HG03039 (cell line): ENCODE measurements at regions not wholly inside any gene's neighbourhood (a gene's known extent, or its start where the extent isn't known, plus 50 kb on each side); places are given as distances from the start of the nearest gene placed in this dataset.
"Not testable (repeated sequence)": the region's sequence is repeated elsewhere in the genome, so short reads cannot be mapped to it uniquely, and the experiment has no call there.

Source experiments
- ATAC-seq: cut with Tn5 transposase; IDR thresholded peaks from one replicate; pipeline ENCODE4 v1.9.1; 2021; ENCODE audit warnings: mild to moderate bottlenecking, moderate library complexity; ENCODE audit not compliant: unreplicated experiment

DNA sequence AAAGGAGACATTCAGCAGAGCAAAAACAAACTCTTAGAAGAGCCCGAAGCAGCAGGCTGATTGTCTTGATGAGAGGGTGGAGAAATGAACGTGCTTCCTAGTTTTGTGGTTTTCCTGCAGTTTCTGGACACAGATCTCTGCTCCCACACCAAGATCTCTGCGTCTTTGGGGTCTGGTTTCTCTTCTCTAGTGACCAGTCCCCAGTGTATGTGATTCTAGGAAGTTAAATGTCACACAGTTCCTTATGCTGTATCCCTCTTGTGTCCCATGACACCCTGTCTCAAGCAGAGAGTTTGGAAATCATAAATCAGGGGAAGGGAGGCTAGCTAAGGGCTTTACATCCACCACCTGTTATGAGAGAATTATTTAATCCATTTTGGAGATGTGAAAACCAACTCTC lies 55.4 kb upstream of the KLF14 start:
- ATAC-seq = no peak

DNA sequence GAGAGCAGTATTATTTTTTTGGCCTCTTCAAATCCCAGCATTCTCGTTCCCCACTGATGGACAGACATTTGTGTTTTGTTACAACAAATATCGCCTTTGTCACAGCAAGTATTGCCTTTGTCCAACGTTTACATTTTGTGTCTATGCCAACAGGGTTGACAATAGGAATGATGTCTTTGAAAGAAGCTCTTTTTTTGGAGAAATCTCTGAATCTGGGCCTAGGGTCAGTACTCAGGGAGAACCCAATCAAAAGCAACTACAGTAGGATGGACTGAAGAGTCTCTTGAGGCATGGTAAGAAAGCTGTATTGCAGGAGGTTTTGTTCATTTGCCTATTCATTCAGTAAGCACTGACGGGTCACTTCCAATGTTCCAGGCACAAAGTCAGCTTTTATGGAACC lies 57.7 kb upstream of the KLF14 start:
- no peak for ATAC-seq

DNA sequence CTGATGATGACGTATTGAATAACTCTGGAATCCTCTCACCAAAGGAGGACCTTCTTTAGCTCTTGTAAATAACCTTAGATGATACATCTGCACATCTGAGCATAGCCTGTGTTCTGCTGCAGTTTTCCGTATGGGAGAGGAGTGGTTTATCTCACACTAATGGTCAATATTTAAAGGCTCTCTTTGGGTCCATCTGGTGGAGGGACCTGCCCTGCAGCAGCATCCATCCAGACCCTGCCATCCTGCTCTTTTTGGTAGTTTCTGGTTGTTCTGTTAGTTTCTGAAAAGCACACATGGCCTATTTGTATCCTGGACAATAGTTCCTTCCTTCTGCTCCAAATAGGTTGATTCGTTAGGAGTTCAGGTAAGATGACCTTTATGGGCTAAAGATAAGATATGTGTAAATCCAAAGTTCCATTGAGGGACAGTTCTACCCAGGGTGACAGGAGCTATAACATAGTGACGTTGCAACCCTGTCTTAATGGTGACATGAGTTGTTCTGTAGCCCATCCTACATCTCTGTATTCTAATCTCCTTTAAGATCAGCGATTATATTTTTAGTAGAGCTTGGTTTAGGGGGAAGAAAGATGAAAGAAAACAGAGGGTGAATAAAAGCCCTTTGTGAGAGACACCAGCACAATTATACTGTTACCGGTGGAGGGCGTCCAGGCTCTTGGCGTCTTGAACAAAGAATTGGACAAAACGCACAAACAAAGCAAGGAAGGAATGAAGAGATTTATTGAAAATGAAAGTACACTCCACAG lies 60.0 kb upstream of the KLF14 start:
- ATAC-seq = no peak

- ATAC-seq = no peak
Measured at GRCh38 chr7:130794619-130794922, 60.6 kb upstream of the KLF14 start.

- ATAC-seq = not testable (repeated sequence)
Measured at GRCh38 chr7:130796425-130796824, 62.4 kb upstream of the KLF14 start.

DNA sequence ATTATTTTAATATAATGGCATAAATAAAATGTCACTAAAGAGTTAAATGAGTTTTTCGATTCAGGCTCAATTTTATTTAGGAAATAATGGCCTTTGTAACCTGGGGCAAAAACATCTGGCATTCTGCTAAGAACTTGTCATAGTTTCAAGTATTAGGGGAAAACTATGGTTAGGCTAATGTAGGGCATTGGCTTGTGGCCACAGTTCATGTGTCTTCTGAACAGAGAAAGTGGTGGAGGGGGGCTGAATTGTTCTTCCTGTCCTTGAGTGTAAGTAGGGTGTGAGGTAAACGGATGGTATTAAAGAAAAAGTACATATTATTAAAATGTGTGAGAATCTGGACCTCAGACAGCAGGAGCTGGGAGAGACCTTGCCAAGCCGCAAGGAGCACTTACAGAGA lies 69.1 kb upstream of the KLF14 start:
- no peak for ATAC-seq

- ATAC-seq = no peak
Measured at GRCh38 chr7:130804220-130804619, 70.2 kb upstream of the KLF14 start.

GRCh38 chr7:130812819-130813218 lies 78.8 kb upstream of the KLF14 start:
- not testable (repeated sequence) for ATAC-seq

GRCh38 chr7:130814778-130815335 lies 80.8 kb upstream of the KLF14 start:
- ATAC-seq = no peak

GRCh38 chr7:130818056-130818455 lies 84.0 kb upstream of the KLF14 start:
- no peak for ATAC-seq

GRCh38 chr7:130821864-130822263 lies 87.9 kb upstream of the KLF14 start:
- no peak for ATAC-seq

DNA sequence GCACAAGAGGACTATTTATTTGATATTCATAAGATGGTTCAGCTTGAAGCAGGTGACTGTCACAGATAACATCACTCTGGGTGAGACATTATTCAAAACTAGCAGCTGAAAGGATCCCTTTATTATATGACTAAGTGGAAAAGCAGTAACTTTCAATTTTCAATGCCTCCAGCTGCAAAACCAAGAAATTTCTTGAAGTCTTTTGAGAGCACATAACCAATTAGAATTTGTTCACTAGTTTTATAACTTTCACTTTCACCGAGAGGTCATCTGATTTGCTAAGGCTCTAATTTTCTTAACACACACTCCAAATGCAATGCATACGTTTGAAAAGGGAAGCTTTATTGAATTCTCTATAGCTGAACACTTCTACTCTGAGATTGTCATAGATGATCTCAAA lies 88.6 kb upstream of the KLF14 start:
- no peak for ATAC-seq

DNA sequence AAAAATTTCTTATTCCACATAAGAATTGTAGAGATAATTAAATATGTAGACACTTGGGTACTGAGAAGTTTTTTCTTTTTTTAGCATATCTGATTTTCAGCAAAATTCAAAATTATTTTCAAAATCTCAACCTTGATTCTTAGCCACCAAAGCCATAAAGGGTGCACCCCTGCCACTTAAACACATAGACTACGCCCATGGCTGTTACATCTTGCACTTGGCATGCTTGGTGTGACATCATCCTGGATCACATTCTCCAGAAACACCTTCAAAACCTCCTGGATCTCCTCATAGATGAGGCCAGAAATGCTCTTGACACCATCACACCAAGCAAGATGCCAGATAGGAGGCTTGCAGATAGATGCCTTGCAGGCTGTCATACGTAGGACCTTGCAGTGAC lies 89.1 kb upstream of the KLF14 start:
- no peak for ATAC-seq

- ATAC-seq = no peak
Measured at GRCh38 chr7:130825819-130826218, 91.8 kb upstream of the KLF14 start.

DNA sequence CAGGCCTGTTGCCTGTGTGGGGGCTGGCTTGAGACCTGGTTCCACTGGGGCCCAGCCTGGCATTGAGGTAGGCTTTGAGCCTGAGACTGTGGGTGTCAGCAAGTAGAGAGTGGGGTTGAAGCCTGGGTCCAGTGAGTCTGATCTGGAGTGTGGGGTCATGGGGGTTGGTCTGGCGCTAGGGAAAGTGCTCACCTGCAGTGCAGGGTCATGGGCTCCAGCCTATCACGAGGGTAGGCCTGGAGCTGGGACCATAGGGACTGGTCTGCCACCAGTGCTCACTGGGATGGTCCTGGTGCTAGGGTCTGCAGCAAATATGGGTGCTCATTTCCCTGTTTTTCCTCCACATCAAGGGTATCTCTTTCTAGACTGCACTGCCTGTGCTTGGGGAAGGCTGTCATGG lies 95.4 kb upstream of the KLF14 start:
- no peak for ATAC-seq

- ATAC-seq = no peak
Measured at GRCh38 chr7:130831322-130831721, 97.3 kb upstream of the KLF14 start.

DNA sequence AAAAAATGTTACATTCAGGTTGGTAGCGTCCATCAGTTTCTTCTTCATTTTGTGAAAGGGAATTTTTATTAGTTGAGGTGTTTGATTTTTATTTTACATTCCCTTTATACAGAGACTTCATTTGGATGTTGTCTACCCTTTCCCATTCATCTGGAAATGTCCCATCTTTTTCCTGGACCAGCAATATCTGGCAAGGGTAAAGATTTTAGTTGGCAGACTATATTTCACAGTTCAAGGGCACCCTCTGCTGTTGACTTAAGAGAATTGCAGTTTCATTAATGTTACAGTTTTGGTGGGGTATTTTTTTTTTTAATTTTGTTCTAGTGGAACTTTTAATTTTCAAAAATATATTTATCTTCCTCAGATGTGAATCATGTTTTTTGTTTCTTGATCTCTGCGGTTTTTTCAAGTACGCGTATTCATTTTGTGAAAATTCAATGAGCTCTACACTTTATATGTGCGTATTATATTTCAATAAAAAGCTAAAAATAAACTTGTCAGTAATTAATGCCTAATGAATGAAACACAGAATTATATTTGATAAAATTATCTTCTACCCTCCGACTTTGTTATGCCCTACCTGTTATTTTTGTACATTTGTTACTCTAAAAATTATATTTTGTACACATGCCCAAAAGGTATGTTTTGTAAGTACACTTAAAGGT lies 97.9 kb upstream of the KLF14 start:
- no peak for ATAC-seq

DNA sequence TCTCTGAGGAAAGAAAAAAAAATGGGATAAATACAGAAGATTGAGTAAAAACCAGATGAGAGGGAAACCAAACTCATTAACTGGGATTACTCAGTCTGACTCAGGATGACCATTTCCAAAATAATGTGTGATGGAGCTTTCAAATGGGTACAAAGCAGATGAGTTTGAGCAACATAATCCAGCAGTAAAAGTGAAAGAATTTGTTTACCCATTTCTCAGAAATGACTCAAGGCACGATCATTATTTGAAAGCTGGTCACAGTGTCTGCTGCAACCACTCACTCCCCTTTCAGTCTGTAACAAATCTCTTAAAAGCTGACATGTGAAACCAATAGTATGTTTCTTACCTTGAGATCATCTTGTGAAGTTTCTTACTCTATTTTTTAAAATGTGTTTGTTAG lies 104.7 kb upstream of the KLF14 start:
- no peak for ATAC-seq

- ATAC-seq = no peak
Measured at GRCh38 chr7:130840599-130840998, 106.6 kb upstream of the KLF14 start.

DNA sequence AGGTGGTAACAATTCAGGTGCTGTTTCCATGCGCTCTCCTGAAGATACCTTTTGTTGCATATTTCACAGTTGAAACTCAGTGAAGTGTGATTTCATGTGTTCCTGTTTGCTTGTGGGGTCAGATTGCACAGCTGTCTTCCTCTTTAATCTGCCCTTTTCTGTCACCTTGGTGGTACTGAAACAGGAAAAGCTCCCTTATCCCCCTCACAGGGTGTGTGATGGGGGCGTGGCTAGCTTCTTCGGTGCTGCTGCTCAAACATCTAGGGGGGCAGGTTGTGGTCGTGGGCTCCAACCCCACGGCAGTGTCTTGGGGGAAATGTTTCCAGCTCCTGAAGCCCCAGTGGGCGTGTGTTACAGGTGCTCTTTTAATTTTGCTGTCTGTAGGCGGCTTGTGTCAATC lies 107.4 kb upstream of the KLF14 start:
- ATAC-seq = no peak

- no peak for ATAC-seq
Measured at GRCh38 chr7:130843703-130844102, 109.7 kb upstream of the KLF14 start.

- no peak for ATAC-seq
Measured at GRCh38 chr7:130844811-130845580, 111.0 kb upstream of the KLF14 start.
